SK-N-MC (cell line): ENCODE measurements at regions not wholly inside any gene's neighbourhood (a gene's known extent, or its start where the extent isn't known, plus 50 kb on each side); places are given as distances from the start of the nearest gene placed in this dataset.

ENCODE experiments used
- EZH2 ChIP-seq: fragments of 200-600 bp; sonication (generic); IDR thresholded peaks from one replicate; pipeline ENCODE4 v1.6.1; 2017; ENCODE audit warnings: antibody characterized with exemption
- POLR2AphosphoS5 ChIP-seq: IDR thresholded peaks from 2 replicates; pipeline ENCODE4 v1.6.1; 2012; ENCODE audit warnings: mild to moderate bottlenecking, low read depth, low read length, borderline replicate concordance

GRCh38 chr6:104462811-104463599 lies 396.7 kb downstream of the HACE1 start:
- no peak for TF ChIP-seq POLR2AphosphoS5
- TF ChIP-seq EZH2 = no peak
